SK-N-SH treated with all-trans-retinoic acid at 6 μM for 48 hours (cell line): ENCODE measurements at regions not wholly inside any gene's neighbourhood (a gene's known extent, or its start where the extent isn't known, plus 50 kb on each side); places are given as distances from the start of the nearest gene placed in this dataset.

Source experiments
- ATAC-seq: fragments of 200-7000 bp; cut with Tn5 transposase; 3 replicates; pipeline ENCODE4 v1.9.1; 2020; ENCODE audit warnings: mild to moderate bottlenecking, moderate library complexity
- ARNTL ChIP-seq: fragments of 450-650 bp; formaldehyde crosslinking; IDR thresholded peaks from 2 replicates; pipeline ENCODE4 v1.5.0; 2020; ENCODE audit warnings: low read depth, mild to moderate bottlenecking, moderate library complexity, borderline replicate concordance
- BACH2 ChIP-seq: fragments of 250-450 bp; sonication (Bioruptor Pico); IDR thresholded peaks from 2 replicates; pipeline ENCODE4 v1.9.0; 2021; ENCODE audit warnings: mild to moderate bottlenecking, borderline replicate concordance
- CREB5 ChIP-seq: fragments of 250-450 bp; sonication (Bioruptor Pico); IDR thresholded peaks from 2 replicates; pipeline ENCODE4 v1.5.1; 2020; ENCODE audit warnings: low read depth, mild to moderate bottlenecking, moderate library complexity
- CSDC2 ChIP-seq: fragments of 250-450 bp; sonication (Bioruptor Pico); IDR thresholded peaks from 2 replicates; pipeline ENCODE4 v1.5.0; 2020; ENCODE audit warnings: mild to moderate bottlenecking, moderate library complexity
- CSRNP3 ChIP-seq: fragments of 250-450 bp; sonication (Bioruptor Pico); IDR thresholded peaks from 2 replicates; pipeline ENCODE4 v1.5.1; 2021; ENCODE audit warnings: mild to moderate bottlenecking, moderate library complexity
- GLIS3 ChIP-seq: fragments of 250-450 bp; sonication (Bioruptor Pico); IDR thresholded peaks from 2 replicates; pipeline ENCODE4 v1.5.0; 2020; ENCODE audit warnings: mild to moderate bottlenecking, moderate library complexity
- ISL1 ChIP-seq: fragments of 250-450 bp; sonication (Bioruptor Pico); IDR thresholded peaks from 2 replicates; pipeline ENCODE4 v2.1.2; 2022; ENCODE audit warnings: mild to moderate bottlenecking, moderate library complexity
- OSR1 ChIP-seq: fragments of 250-450 bp; sonication (Bioruptor Pico); IDR thresholded peaks from 2 replicates; pipeline ENCODE4 v1.8.0; 2022; ENCODE audit warnings: moderate library complexity, mild to moderate bottlenecking, inconsistent platforms
- POU6F1 ChIP-seq: fragments of 250-450 bp; sonication (Bioruptor Pico); IDR thresholded peaks from 2 replicates; pipeline ENCODE4 v1.8.0; 2021; ENCODE audit warnings: low read depth, mild to moderate bottlenecking, moderate library complexity, borderline replicate concordance
- PPARA ChIP-seq: fragments of 250-450 bp; sonication (Bioruptor Pico); IDR thresholded peaks from 2 replicates; pipeline ENCODE4 v1.5.0; 2020; ENCODE audit warnings: mild to moderate bottlenecking, borderline replicate concordance
- RARB ChIP-seq: fragments of 250-450 bp; sonication (Bioruptor Pico); IDR thresholded peaks from 2 replicates; pipeline ENCODE4 v1.8.0; 2021; ENCODE audit warnings: mild to moderate bottlenecking, moderate library complexity
- SNAI2 ChIP-seq: fragments of 250-450 bp; sonication (Bioruptor Pico); IDR thresholded peaks from 2 replicates; pipeline ENCODE4 v1.5.0; 2020; ENCODE audit warnings: mild to moderate bottlenecking, moderate library complexity
- TCF4 ChIP-seq: fragments of 250-450 bp; sonication (Bioruptor Pico); IDR thresholded peaks from 2 replicates; pipeline ENCODE4 v1.8.0; 2021; ENCODE audit warnings: mild to moderate bottlenecking, moderate library complexity, borderline replicate concordance
- TOX ChIP-seq: fragments of 250-450 bp; sonication (Bioruptor Pico); IDR thresholded peaks from 2 replicates; pipeline ENCODE4 v1.8.0; 2021; ENCODE audit warnings: mild to moderate bottlenecking, moderate library complexity, borderline replicate concordance
- ZC3H10 ChIP-seq: fragments of 250-450 bp; sonication (Bioruptor Pico); IDR thresholded peaks from 2 replicates; pipeline ENCODE4 v1.5.1; 2021; ENCODE audit warnings: mild to moderate bottlenecking, moderate library complexity
- ZFP3 ChIP-seq: fragments of 250-450 bp; sonication (Bioruptor Pico); IDR thresholded peaks from 2 replicates; pipeline ENCODE4 v1.5.0; 2020; ENCODE audit warnings: mild to moderate bottlenecking, moderate library complexity
- ZFP30 ChIP-seq: fragments of 450-650 bp; formaldehyde crosslinking; IDR thresholded peaks from 2 replicates; pipeline ENCODE4 v1.5.0; 2022; ENCODE audit warnings: mild to moderate bottlenecking, moderate library complexity
- ZNF565 ChIP-seq: fragments of 450-650 bp; formaldehyde crosslinking; conservative IDR thresholded peaks from 2 replicates; pipeline ENCODE4 v1.5.0; 2020; ENCODE audit warnings: low read depth, mild to moderate bottlenecking, moderate library complexity
- ZNF70 ChIP-seq: fragments of 450-650 bp; formaldehyde crosslinking; IDR thresholded peaks from 2 replicates; pipeline ENCODE4 v1.5.0; 2020; ENCODE audit warnings: mild to moderate bottlenecking, moderate library complexity
- ZNF8 ChIP-seq: fragments of 450-650 bp; formaldehyde crosslinking; IDR thresholded peaks from 2 replicates; pipeline ENCODE4 v1.5.0; 2020; ENCODE audit warnings: mild to moderate bottlenecking, moderate library complexity
- TF ChIP-seq, protein P1 (sequence below): fragments of 250-450 bp; sonication (Bioruptor Pico); IDR thresholded peaks from 2 replicates; pipeline ENCODE4 v1.8.0; 2020; ENCODE audit warnings: mild to moderate bottlenecking, moderate library complexity, borderline replicate concordance

- TF ChIP-seq POU6F1 (CRISPR knock-in tag) = no peak
- TF ChIP-seq, all 23 proteins: peak for 0
These were observed 393.1 kb downstream of the FRK start (continued) for GRCh38 chr6:115667478-115668026.

- no peak for ATAC-seq
These were observed 393.7 kb downstream of the FRK start for GRCh38 chr6:115666997-115667396.

GRCh38 chr6:115665310-115665709 is 395.4 kb downstream of the FRK start:
- no peak for ATAC-seq
- TF ChIP-seq ZFP3 (CRISPR knock-in tag) (no peak), GLIS3 (CRISPR knock-in tag) (no peak), ZNF8 (no peak), CREB5 (CRISPR knock-in tag) (no peak)

More at GRCh38 chr6:115666997-115667396, 393.7 kb downstream of the FRK start:
- TF ChIP-seq ZNF565 = no peak
- TF ChIP-seq, protein P1, sequence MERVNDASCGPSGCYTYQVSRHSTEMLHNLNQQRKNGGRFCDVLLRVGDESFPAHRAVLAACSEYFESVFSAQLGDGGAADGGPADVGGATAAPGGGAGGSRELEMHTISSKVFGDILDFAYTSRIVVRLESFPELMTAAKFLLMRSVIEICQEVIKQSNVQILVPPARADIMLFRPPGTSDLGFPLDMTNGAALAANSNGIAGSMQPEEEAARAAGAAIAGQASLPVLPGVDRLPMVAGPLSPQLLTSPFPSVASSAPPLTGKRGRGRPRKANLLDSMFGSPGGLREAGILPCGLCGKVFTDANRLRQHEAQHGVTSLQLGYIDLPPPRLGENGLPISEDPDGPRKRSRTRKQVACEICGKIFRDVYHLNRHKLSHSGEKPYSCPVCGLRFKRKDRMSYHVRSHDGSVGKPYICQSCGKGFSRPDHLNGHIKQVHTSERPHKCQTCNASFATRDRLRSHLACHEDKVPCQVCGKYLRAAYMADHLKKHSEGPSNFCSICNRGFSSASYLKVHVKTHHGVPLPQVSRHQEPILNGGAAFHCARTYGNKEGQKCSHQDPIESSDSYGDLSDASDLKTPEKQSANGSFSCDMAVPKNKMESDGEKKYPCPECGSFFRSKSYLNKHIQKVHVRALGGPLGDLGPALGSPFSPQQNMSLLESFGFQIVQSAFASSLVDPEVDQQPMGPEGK (CRISPR knock-in tag) = no peak
- TF ChIP-seq RARB (CRISPR knock-in tag) = no peak
- no peak for TF ChIP-seq BACH2
- TF ChIP-seq CREB5 (CRISPR knock-in tag) = no peak
- no peak for TF ChIP-seq OSR1
- no peak for TF ChIP-seq PPARA
- no peak for TF ChIP-seq GLIS3 (CRISPR knock-in tag)
- no peak for TF ChIP-seq ISL1
- TF ChIP-seq ARNTL = no peak
- no peak for TF ChIP-seq TOX (CRISPR knock-in tag)
- no peak for TF ChIP-seq TCF4
- no peak for TF ChIP-seq ZC3H10 (CRISPR knock-in tag)
- no peak for TF ChIP-seq CSRNP3 (CRISPR knock-in tag)
- TF ChIP-seq POU6F1 (CRISPR knock-in tag) = no peak
- no peak for TF ChIP-seq ZNF70
- TF ChIP-seq ZNF8 = no peak
- no peak for TF ChIP-seq SNAI2
- TF ChIP-seq ZFP30 = no peak

DNA sequence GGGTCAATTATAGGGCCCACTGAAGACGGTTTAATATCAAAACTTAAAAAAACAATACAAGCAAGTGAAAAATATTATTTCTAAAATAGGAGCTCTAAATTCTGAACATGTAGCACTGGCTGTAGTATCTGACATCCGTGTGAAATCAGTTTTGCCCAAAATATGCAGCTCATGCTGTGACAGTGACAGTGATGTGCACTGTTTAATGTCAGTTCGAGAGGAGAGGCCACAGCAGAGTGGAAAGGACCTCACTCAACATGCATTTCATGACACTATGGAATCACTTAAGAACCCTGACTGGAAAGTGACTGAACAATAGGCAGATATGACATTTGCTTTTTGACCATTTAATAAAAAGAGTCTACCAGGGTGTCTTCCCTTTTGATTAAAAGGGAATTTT is 397.0 kb downstream of the FRK start:
- no peak for ATAC-seq
- no peak for TF ChIP-seq CSDC2
